Right lobe of liver (tissue), 6 donors: ENCODE measurements at regions not wholly inside any gene's neighbourhood (a gene's known extent, or its start where the extent isn't known, plus 50 kb on each side); places are given as distances from the start of the nearest gene placed in this dataset.

ENCODE experiments used
- ATAC-seq, 4 donors: fragments of 200-7000 bp; cut with Tn5 transposase; one replicate each; pipeline ENCODE4 v1.9.1; 2020; ENCODE audit warnings: mild to moderate bottlenecking in 4 of 4, moderate library complexity in 4 of 4
- DNase-seq, 3 donors: peaks; one replicate each; pipeline ENCODE4 v3.0.0-alpha.2; 2020
- H3K27ac ChIP-seq, 3 donors: fragments of 200-600 bp; one replicate each; pipeline ENCODE4 v1.8.0; 2022
- H3K27me3 ChIP-seq, 2 donors: fragments of 200-600 bp; one replicate each; pipeline ENCODE4 v1.8.0; 2022
- H3K36me3 ChIP-seq, 4 donors: fragments of 200-600 bp; sonication (generic) in 1 of 4; one replicate each; pipeline versions ENCODE4 v1.5.1 to v1.8.0; 2017 to 2022; ENCODE audit warnings: control low read depth in 1 of 4
- H3K4me1 ChIP-seq, 4 donors: fragments of 200-600 bp; sonication (generic) in 1 of 4; one replicate each; pipeline versions ENCODE4 v1.5.1 to v1.8.0; 2017 to 2022; ENCODE audit warnings: control low read depth in 1 of 4
- H3K4me3 ChIP-seq, 3 donors: fragments of 200-600 bp; one replicate each; pipeline ENCODE4 v1.8.0; 2022
- H3K9me3 ChIP-seq, 4 donors: fragments of 200-600 bp; sonication (generic) in 1 of 4; one replicate each; pipeline versions ENCODE4 v1.5.1 to v1.8.0; 2017 to 2022; ENCODE audit warnings: control low read depth in 1 of 4
- CTCF ChIP-seq, 4 donors: fragments of 200-600 bp in 3 of 4; fragments of 450-650 bp in 1 of 4; IDR thresholded peaks; one replicate each; pipeline versions ENCODE4 v1.5.1 to v1.8.0; 2016 to 2022; ENCODE audit warnings: antibody characterized with exemption in 4 of 4, mild to moderate bottlenecking in 2 of 4
- POLR2A ChIP-seq: fragments of 450-650 bp; IDR thresholded peaks from one replicate; pipeline ENCODE4 v1.6.1; 2017; ENCODE audit warnings: antibody characterized with exemption, mild to moderate bottlenecking
- WGBS: methylation state at CpG from one replicate; pipeline ENCODE4 v1.1.6; 2018; ENCODE audit warnings: low coverage, low lambda C conversion rate; ENCODE audit not compliant: insufficient coverage; ENCODE audit errors: missing lambda C conversion rate; 5-methylcytosine and 5-hydroxymethylcytosine counted together
- intact Hi-C, 2 donors: fragments of 100-400 bp; cut with DNase I; formaldehyde crosslinking; loops; one replicate each; pipeline versions ENCODE4 v1.11.2 to v1.14.1; 2022
- donor health status: DM: no; HTN: yes; CAD: no.
- donor health status: DM: no; HTN: no; CAD: no.
- donor health status: DM: no; HTN: no; CAD: no.
- donor health status: DM: no; HTN: yes; CAD: no.
- donor health status: DM: no; HTN: yes; CAD: no.

DNA sequence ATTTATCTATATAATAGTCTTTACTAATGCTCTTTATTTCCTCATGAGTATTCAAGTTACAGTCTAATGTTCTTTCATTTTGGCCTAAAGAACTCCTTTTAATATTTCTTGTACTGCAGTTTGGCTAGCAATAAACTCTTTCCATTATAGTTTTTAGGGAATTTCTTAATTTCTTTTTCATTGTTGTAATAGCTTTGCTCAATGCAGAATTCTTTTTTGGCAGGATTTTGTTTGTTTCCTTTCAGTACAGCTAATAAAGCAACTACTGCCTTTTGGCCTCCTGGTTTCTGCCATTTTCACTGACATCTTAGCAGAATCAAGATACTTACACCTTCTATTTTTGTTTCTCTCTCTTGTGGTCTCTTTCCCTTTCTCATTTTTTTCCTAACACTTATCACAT lies 390.4 kb upstream of the RGPD4 start:
- intact Hi-C loops, result no loop called here
- DNase-seq (no peak), ATAC-seq (no peak)
- Histone ChIP-seq H3K27me3 (no peaks in the 10 kb centered on the region), H3K4me1 (no peaks in the 10 kb centered on the region), H3K4me3 (no peak overlapping the region), H3K27ac (no peak overlapping the region), H3K9me3 (no peaks in the 10 kb centered on the region), H3K36me3 (no peaks in the 10 kb centered on the region)
- TF ChIP-seq POLR2A (no peak), CTCF (IDR thresholded peaks at IDR 0.05) (no peak)

GRCh38 chr2:107437265-107437664 lies 389.4 kb upstream of the RGPD4 start:
- DNase-seq (no peak), ATAC-seq (no peak)
- TF ChIP-seq POLR2A, result no peak
- H3K36me3 ChIP-seq, result no peaks in the 10 kb centered on the region
- no peaks in the 10 kb centered on the region for H3K9me3 ChIP-seq
- intact Hi-C loops, result no loop called here
- no peak overlapping the region for H3K4me3 ChIP-seq
- H3K27me3 ChIP-seq, result no peaks in the 10 kb centered on the region
- H3K4me1 ChIP-seq, result no peaks in the 10 kb centered on the region
- no peak overlapping the region for H3K27ac ChIP-seq

DNA sequence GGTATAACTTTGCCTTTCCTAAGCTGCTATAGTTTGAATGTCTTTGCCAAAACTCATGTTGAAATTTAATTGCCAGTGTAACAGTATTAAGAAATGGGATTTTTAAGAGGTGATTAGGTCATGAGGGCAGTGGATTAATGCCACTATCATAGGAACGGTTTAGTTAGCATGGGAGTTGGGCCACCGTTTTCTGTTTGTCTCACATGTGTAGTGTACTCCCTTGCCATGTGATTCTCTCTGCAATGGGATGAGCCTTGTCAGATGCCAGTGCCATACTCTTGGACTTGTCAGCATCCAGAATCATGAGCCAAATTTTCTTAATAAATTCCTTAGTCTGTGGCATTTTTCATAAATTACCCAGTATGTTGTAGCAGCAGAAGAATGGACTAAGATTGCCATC lies 388.9 kb upstream of the RGPD4 start:
- 47% methylated on average over 2 of the region's 2 CpGs for WGBS
- no peak for ATAC-seq
- Histone ChIP-seq H3K4me3 (no peak overlapping the region), H3K9me3 (no peaks in the 10 kb centered on the region), H3K27me3 (no peaks in the 10 kb centered on the region), H3K4me1 (no peaks in the 10 kb centered on the region), H3K27ac (no peak overlapping the region), H3K36me3 (no peaks in the 10 kb centered on the region)
- DNase-seq, result no peak
- TF ChIP-seq CTCF (IDR thresholded peaks at IDR 0.05) (no peak), POLR2A (no peak)
- intact Hi-C loops, result no loop called here

DNA sequence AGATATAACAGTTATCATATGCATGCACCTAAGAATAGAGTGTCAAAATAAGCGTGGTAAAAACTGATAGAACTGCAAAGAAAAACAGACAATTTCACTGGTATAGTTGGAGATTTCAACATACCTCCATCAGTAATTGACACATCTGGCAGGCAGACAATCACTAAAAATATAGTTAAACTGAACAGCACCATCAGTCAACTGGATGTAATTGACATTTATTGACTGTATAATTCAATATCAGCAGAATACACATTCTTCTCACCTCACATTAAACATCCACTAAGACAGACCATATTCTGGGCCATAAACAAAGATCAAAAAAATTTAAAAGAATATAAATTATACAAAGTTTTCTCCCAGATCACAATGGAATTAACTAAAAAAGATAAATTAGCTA lies 378.5 kb upstream of the RGPD4 start:
- no peak for ATAC-seq
- WGBS, result 67% methylated on average over 1 of the region's 1 CpG

GRCh38 chr2:107461301-107461700 lies 365.4 kb upstream of the RGPD4 start:
- 37% methylated on average over 4 of the region's 4 CpGs for WGBS
- intact Hi-C loops, result no loop called here

More for the DNA sequence above, 378.5 kb upstream of the RGPD4 start:
- Histone ChIP-seq H3K27me3 (no peaks in the 10 kb centered on the region), H3K4me1 (no peaks in the 10 kb centered on the region), H3K36me3 (no peaks in the 10 kb centered on the region), H3K4me3 (no peak overlapping the region), H3K9me3 (no peaks in the 10 kb centered on the region), H3K27ac (no peak overlapping the region)
- no peak for TF ChIP-seq POLR2A
- no peak for TF ChIP-seq CTCF (IDR thresholded peaks at IDR 0.05)
- intact Hi-C loops, result no loop called here
- DNase-seq, result no peak

More at GRCh38 chr2:107461301-107461700, 365.4 kb upstream of the RGPD4 start:
- Histone ChIP-seq H3K4me1 (no peaks in the 10 kb centered on the region), H3K4me3 (no peak overlapping the region), H3K9me3 (no peaks in the 10 kb centered on the region), H3K36me3 (no peaks in the 10 kb centered on the region), H3K27me3 (no peaks in the 10 kb centered on the region), H3K27ac (no peak overlapping the region)
- TF ChIP-seq POLR2A (no peak), CTCF (IDR thresholded peaks at IDR 0.05) (no peak)
- no peak for ATAC-seq
- DNase-seq, result no peak
